G401 (cell line): ENCODE measurements at regions not wholly inside any gene's neighbourhood (a gene's known extent, or its start where the extent isn't known, plus 50 kb on each side); places are given as distances from the start of the nearest gene placed in this dataset.

Source experiments
- DNase-seq: peaks from one replicate; pipeline ENCODE4 v3.0.0-alpha.2; 2015; ENCODE audit warnings: low spot score
- in situ Hi-C: cut with HindIII; loops from 2 replicates; pipeline ENCODE4 v1.10.0; 2016; ENCODE audit warnings: low sequenced_read_pairs, mixed read lengths

GRCh38 chr21:45338311-45339017 lies 50.8 kb upstream of the POFUT2 start:
- in situ Hi-C loops, result no loop called here
- no peak for DNase-seq

GRCh38 chr21:45339421-45340402 lies 52.0 kb upstream of the POFUT2 start:
- DNase-seq, result no peak
- in situ Hi-C loops, result no loop called here

GRCh38 chr21:45340515-45340914 lies 52.8 kb upstream of the POFUT2 start:
- in situ Hi-C loops, result no loop called here
- DNase-seq, result no peak

GRCh38 chr21:45341261-45341660 lies 53.6 kb upstream of the POFUT2 start:
- no peak for DNase-seq
- in situ Hi-C loops, result no loop called here

- DNase-seq, result peak; percentile 70
- in situ Hi-C loops, result no loop called here
Measured at GRCh38 chr21:45341779-45342178, 54.1 kb upstream of the POFUT2 start.

GRCh38 chr21:45343891-45344290 lies 56.2 kb upstream of the POFUT2 start:
- DNase-seq, result no peak
- in situ Hi-C loops, result no loop called here

GRCh38 chr21:45344576-45344975 lies 56.9 kb upstream of the POFUT2 start:
- no peak for DNase-seq
- in situ Hi-C loops, result no loop called here

GRCh38 chr21:45347048-45347711 lies 57.8 kb upstream of the COL18A1 start:
- in situ Hi-C loops, result no loop called here
- DNase-seq, result no peak

- in situ Hi-C loops, result no loop called here
Measured at GRCh38 chr21:45347712-45348499, 57.1 kb upstream of the COL18A1 start.

GRCh38 chr21:45348591-45349327 lies 56.2 kb upstream of the COL18A1 start:
- no peak for DNase-seq
- in situ Hi-C loops, result no loop called here

More at GRCh38 chr21:45347712-45348499, 57.1 kb upstream of the COL18A1 start:
- DNase-seq, result no peak

- in situ Hi-C loops, result no loop called here
- DNase-seq, result no peak
Measured at GRCh38 chr21:45350206-45350854, 54.6 kb upstream of the COL18A1 start.

GRCh38 chr21:45351061-45351460 lies 53.9 kb upstream of the COL18A1 start:
- no peak for DNase-seq
- in situ Hi-C loops, result no loop called here

GRCh38 chr21:45351526-45352275 lies 53.3 kb upstream of the COL18A1 start:
- in situ Hi-C loops, result no loop called here
- DNase-seq, result no peak

- in situ Hi-C loops, result no loop called here
- DNase-seq, result no peak
Measured at GRCh38 chr21:45352621-45353139, 52.3 kb upstream of the COL18A1 start.

- DNase-seq, result no peak
- in situ Hi-C loops, result no loop called here
Measured at GRCh38 chr21:45353200-45353599, 51.8 kb upstream of the COL18A1 start.

- DNase-seq, result no peak
- in situ Hi-C loops, result no loop called here
Measured at GRCh38 chr21:45354970-45355369, 50.0 kb upstream of the COL18A1 start.
